GM21367 (cell line): ENCODE measurements at regions not wholly inside any gene's neighbourhood (a gene's known extent, or its start where the extent isn't known, plus 50 kb on each side); places are given as distances from the start of the nearest gene placed in this dataset.

ENCODE experiments used
- ATAC-seq: cut with Tn5 transposase; IDR thresholded peaks from one replicate; pipeline ENCODE4 v1.9.1; 2021; ENCODE audit not compliant: unreplicated experiment

- ATAC-seq, result no peak
Observed at GRCh38 chr18:53665701-53666100, 558.8 kb downstream of the MBD2 start.

GRCh38 chr18:53664575-53664974, 559.9 kb downstream of the MBD2 start:
- no peak for ATAC-seq

- ATAC-seq, result no peak
Observed at GRCh38 chr18:53660306-53660705, 564.2 kb downstream of the MBD2 start.

- ATAC-seq, result no peak
Observed at GRCh38 chr18:53657257-53657656, 567.2 kb downstream of the MBD2 start.

- ATAC-seq, result no peak
Observed at GRCh38 chr18:53649621-53650020, 574.8 kb downstream of the MBD2 start.

GRCh38 chr18:53644799-53645471, 579.5 kb downstream of the MBD2 start:
- ATAC-seq, result no peak

- ATAC-seq, result no peak
Observed at GRCh38 chr18:53639687-53640086, 584.8 kb downstream of the MBD2 start.

- ATAC-seq, result no peak
Observed at GRCh38 chr18:53629337-53629736, 595.1 kb downstream of the MBD2 start.

- ATAC-seq, result no peak
Observed at GRCh38 chr18:53625997-53626599, 598.4 kb downstream of the MBD2 start.

- ATAC-seq, result no peak
Observed at GRCh38 chr18:53610957-53611356, 613.5 kb downstream of the MBD2 start.

- ATAC-seq, result no peak
Observed at GRCh38 chr18:53606792-53607191, 617.7 kb downstream of the MBD2 start.

- no peak for ATAC-seq
Observed at GRCh38 chr18:53605198-53605597, 619.3 kb downstream of the MBD2 start.

GRCh38 chr18:53603276-53603675, 621.2 kb downstream of the MBD2 start:
- no peak for ATAC-seq

- no peak for ATAC-seq
Observed at GRCh38 chr18:53601344-53601743, 623.1 kb downstream of the MBD2 start.

GRCh38 chr18:53586923-53587322, 637.5 kb downstream of the MBD2 start:
- no peak for ATAC-seq
